ENCODE measurements at regions not wholly inside any gene's neighbourhood (a gene's known extent, or its start where the extent isn't known, plus 50 kb on each side); places are given as distances from the start of the nearest gene placed in this dataset.

GRCh38 chr16:29307598-29308507 is 98.7 kb downstream of the NPIPB11 start:
- peaks cover 10 to 19% of the 10 kb centered on the region in 2 donors for H3K36me3 ChIP-seq (replicated peaks in 1 of 2; ENCODE audit: control insufficient read depth in 1 of 2, insufficient read depth in 2 of 2, low read length in 2 of 2)
- H3K27me3 ChIP-seq (ENCODE audit: control insufficient read depth in 2 of 2, insufficient read depth in 2 of 2, low read length in 2 of 2) = no peaks in the 10 kb centered on the region
- H3K4me3 ChIP-seq (replicated peaks in 1 of 3; ENCODE audit: low read depth in 2 of 3, low read length in 3 of 3) = no peak overlapping the region
- no peak for DNase-seq
- Mint-ChIP-seq H3K27ac (peak overlapping the region in 3 of 7 donors; percentile 54 to 81 (median 71)), H3K36me3 (peaks cover 29 to 34% of the 10 kb centered on the region in 2 donors), H3K27me3 (ENCODE audit: low read depth in 3 of 3) (peaks cover 0 to 7% (median 0%) of the 10 kb centered on the region in 3 donors), H3K4me1 (peaks cover 11% of the 10 kb centered on the region), H3K9me3 (peaks cover 0 to 2% (median 0%) of the 10 kb centered on the region in 7 donors), H3K4me3 (no peak overlapping the region)
- WGBS (ENCODE audit: insufficient coverage) = 95% methylated on average over 13 of the region's 19 CpGs
- no peak overlapping the region for H3K4me2 ChIP-seq (replicated peaks; ENCODE audit: extremely low read depth, low read length, poor library complexity, severe bottlenecking)
- peaks cover 10% of the 10 kb centered on the region for H4K20me1 ChIP-seq (ENCODE audit: insufficient read depth, low read length)
- H3K9ac ChIP-seq (ENCODE audit: insufficient read depth, low read length, poor library complexity, severe bottlenecking) = no peak overlapping the region
- TF ChIP-seq CTCF (IDR thresholded peaks at IDR 0.05) = no peak
- H3K27ac ChIP-seq (ENCODE audit: low read depth in 1 of 2, low read length in 2 of 2) = no peak overlapping the region
- H3K4me1 ChIP-seq (ENCODE audit: control insufficient read depth in 1 of 2, insufficient read depth in 2 of 2, low read length in 2 of 2) = no peaks in the 10 kb centered on the region
- intact Hi-C loops (cut with micrococcal nuclease) = no loop called here
- H3K9me3 ChIP-seq (replicated peaks in 1 of 2; ENCODE audit: control insufficient read depth in 1 of 2, insufficient read depth in 1 of 2, low read length in 2 of 2) = no peaks in the 10 kb centered on the region
- no peak overlapping the region for H2AFZ ChIP-seq (ENCODE audit: insufficient read depth, low read depth, low read length, poor library complexity, severe bottlenecking)
- no peaks in the 10 kb centered on the region for H3K79me2 ChIP-seq (ENCODE audit: insufficient read depth, low read length)

GRCh38 chr16:29306943-29307597 is 99.4 kb downstream of the NPIPB11 start:
- Mint-ChIP-seq H3K4me1 (peaks cover 11% of the 10 kb centered on the region), H3K9me3 (peaks cover 0 to 2% (median 0%) of the 10 kb centered on the region in 7 donors), H3K4me3 (no peak overlapping the region), H3K27ac (peak overlapping the region in 2 of 7 donors; percentile 54 to 71), H3K27me3 (ENCODE audit: low read depth in 3 of 3) (peaks cover 0 to 4% (median 0%) of the 10 kb centered on the region in 3 donors), H3K36me3 (peaks cover 31 to 34% of the 10 kb centered on the region in 2 donors)
- Histone ChIP-seq H4K20me1 (ENCODE audit: insufficient read depth, low read length) (peaks cover 10% of the 10 kb centered on the region), H3K27ac (ENCODE audit: low read depth in 1 of 2, low read length in 2 of 2) (no peak overlapping the region), H3K27me3 (ENCODE audit: control insufficient read depth in 2 of 2, insufficient read depth in 2 of 2, low read length in 2 of 2) (no peaks in the 10 kb centered on the region), H3K4me1 (ENCODE audit: control insufficient read depth in 1 of 2, insufficient read depth in 2 of 2, low read length in 2 of 2) (no peaks in the 10 kb centered on the region), H3K9ac (ENCODE audit: insufficient read depth, low read length, poor library complexity, severe bottlenecking) (no peak overlapping the region), H3K36me3 (replicated peaks in 1 of 2; ENCODE audit: control insufficient read depth in 1 of 2, insufficient read depth in 2 of 2, low read length in 2 of 2) (peaks cover 9 to 25% of the 10 kb centered on the region in 2 donors), H3K4me3 (replicated peaks in 1 of 3; ENCODE audit: low read depth in 2 of 3, low read length in 3 of 3) (no peak overlapping the region), H2AFZ (ENCODE audit: insufficient read depth, low read depth, low read length, poor library complexity, severe bottlenecking) (no peak overlapping the region), H3K79me2 (ENCODE audit: insufficient read depth, low read length) (no peaks in the 10 kb centered on the region), H3K4me2 (replicated peaks; ENCODE audit: extremely low read depth, low read length, poor library complexity, severe bottlenecking) (no peak overlapping the region), H3K9me3 (replicated peaks in 1 of 2; ENCODE audit: control insufficient read depth in 1 of 2, insufficient read depth in 1 of 2, low read length in 2 of 2) (no peaks in the 10 kb centered on the region)
- WGBS (ENCODE audit: insufficient coverage) = 83% methylated on average over 10 of the region's 10 CpGs
- DNase-seq = no peak
- TF ChIP-seq CTCF (IDR thresholded peaks at IDR 0.05) = no peak
- intact Hi-C loops (cut with micrococcal nuclease) = no loop called here
